ENCODE measurements at regions not wholly inside any gene's neighbourhood (a gene's known extent, or its start where the extent isn't known, plus 50 kb on each side); places are given as distances from the start of the nearest gene placed in this dataset.

- in situ Hi-C loops (cut with MboI; ENCODE audit: low pct_unique_long_range_greater_than_20kb, low sequenced_read_pairs, unreplicated experiment) = no loop called here
- TF ChIP-seq, protein P1, sequence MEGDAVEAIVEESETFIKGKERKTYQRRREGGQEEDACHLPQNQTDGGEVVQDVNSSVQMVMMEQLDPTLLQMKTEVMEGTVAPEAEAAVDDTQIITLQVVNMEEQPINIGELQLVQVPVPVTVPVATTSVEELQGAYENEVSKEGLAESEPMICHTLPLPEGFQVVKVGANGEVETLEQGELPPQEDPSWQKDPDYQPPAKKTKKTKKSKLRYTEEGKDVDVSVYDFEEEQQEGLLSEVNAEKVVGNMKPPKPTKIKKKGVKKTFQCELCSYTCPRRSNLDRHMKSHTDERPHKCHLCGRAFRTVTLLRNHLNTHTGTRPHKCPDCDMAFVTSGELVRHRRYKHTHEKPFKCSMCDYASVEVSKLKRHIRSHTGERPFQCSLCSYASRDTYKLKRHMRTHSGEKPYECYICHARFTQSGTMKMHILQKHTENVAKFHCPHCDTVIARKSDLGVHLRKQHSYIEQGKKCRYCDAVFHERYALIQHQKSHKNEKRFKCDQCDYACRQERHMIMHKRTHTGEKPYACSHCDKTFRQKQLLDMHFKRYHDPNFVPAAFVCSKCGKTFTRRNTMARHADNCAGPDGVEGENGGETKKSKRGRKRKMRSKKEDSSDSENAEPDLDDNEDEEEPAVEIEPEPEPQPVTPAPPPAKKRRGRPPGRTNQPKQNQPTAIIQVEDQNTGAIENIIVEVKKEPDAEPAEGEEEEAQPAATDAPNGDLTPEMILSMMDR (IDR thresholded peaks at IDR 0.05; ENCODE audit: extremely low read depth, insufficient read depth, missing control alignments) = no peak
- DNase-seq (ENCODE audit: low spot score) = no peak
Observed at GRCh38 chr13:110005563-110005962, 219.2 kb upstream of the IRS2 start.

GRCh38 chr13:110004814-110005213 lies 218.4 kb upstream of the IRS2 start:
- no peak for DNase-seq (ENCODE audit: low spot score)
- in situ Hi-C loops (cut with MboI; ENCODE audit: low pct_unique_long_range_greater_than_20kb, low sequenced_read_pairs, unreplicated experiment) = no loop called here
- TF ChIP-seq, protein P1 (IDR thresholded peaks at IDR 0.05; ENCODE audit: extremely low read depth, insufficient read depth, missing control alignments) = no peak

DNA sequence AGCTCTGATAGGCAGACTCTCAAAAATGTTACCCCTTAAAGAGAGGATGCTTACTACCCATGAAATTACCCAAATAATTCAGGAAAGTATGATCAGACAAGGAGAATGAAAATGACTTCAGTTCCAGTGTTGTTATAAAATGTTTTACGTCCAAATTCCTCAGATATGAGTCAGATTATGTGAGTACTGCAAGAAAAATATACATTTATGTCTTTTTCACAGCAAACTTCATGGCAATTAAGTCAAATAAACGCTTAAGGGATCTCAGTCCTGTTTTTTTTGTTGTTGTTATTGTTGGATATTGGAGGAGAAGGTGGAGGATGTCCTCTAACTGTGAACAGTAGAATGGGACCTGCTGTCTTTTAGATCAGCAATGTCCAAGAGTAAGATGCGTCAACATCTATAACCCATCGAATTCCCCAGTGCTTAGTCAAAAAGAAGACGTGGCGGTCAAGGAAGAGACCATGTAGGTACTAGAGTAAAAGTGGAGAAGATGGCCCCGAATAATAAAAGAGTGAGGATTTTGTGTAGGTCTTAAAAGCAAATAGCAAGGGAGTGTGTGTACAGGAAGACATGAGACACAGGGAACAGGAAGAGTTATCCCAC lies 215.4 kb upstream of the IRS2 start:
- in situ Hi-C loops (cut with MboI; ENCODE audit: low pct_unique_long_range_greater_than_20kb, low sequenced_read_pairs, unreplicated experiment) = no loop called here
- no peak for DNase-seq (ENCODE audit: low spot score)
- TF ChIP-seq, protein P1 (IDR thresholded peaks at IDR 0.05; ENCODE audit: extremely low read depth, insufficient read depth, missing control alignments) = no peak

DNA sequence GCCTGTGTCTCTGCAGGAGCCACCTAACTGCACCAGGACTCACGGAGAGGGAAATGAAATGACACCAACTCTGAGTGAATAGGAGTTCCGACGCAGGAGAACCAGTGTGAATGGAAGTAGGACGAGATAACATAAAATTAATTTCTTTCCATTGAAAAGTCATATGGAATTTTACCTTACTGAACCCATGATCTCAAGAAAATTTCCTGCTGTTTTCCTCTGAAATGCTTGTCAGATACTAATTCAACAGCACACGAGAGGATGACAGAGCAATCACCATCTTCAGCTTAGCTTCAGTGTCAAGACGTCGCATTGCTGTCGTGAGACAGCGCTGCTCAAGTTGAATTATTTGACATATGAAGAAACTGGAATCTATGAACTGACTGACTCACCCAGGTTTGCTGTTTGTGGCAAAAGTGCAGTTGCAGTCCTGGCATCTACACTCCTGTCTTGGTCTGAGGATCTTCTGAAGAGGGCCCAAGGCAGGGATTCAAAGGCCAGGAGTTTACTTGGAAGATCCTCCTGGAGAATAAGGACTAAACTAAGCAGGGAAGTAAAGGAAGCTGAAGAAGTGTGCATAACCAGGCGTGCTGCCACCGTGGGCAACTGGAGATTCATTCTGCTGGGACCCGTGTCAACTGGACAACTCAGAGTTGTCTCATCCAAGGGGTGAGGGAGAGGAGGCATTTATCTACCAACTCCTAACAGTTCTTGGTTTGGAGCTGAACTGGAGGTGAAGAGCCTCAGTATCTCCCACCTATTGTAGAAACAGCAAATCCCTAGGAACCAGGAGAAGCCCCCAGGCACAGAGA lies 214.4 kb upstream of the IRS2 start:
- in situ Hi-C loops (cut with MboI; ENCODE audit: low pct_unique_long_range_greater_than_20kb, low sequenced_read_pairs, unreplicated experiment) = no loop called here
- TF ChIP-seq, protein P1 (IDR thresholded peaks at IDR 0.05; ENCODE audit: extremely low read depth, insufficient read depth, missing control alignments) = no peak
- no peak for DNase-seq (ENCODE audit: low spot score)

DNA sequence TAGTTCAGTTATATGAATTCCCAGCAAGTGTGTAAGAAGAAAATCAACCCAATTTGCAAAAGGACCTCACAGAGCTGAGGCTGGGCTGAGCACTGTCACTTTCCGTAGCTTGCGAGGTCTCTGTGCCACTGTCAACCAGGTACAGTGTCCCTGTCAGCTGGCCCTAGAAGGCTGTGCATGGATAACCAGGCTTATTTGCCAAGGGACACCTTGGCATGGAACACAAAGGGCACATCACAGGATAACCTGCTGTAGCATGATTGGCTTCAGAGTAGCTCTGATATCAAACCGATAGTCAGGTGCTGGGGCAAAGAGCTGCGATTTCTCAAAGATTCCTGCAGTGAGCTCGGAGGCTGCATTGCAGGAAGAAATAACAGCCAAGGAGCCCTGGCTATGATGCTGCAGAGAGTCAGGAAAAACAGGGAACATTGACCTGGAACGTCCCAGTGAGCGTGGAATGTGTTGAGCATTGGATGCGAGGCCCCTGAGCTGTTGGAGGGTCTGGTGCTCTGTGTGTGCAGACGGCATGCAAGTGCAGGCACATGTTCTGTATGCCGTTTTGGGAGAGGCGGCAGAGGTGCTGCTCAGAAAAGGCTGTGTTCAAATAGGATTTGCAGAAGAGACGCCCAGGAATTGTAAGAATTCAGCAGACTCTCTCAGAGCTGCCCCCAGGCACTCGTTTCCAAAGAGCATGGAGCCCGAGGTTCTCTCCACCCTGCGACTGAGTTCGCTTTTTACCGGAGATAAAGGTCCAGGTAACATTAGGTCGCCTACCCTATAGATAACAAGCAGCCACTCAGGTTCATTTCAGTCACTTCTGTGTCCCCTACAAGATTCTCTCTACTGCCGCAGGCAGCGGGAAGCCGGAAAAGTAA lies 213.5 kb upstream of the IRS2 start:
- DNase-seq (ENCODE audit: low spot score) = no peak
- TF ChIP-seq, protein P1 (IDR thresholded peaks at IDR 0.05; ENCODE audit: extremely low read depth, insufficient read depth, missing control alignments) = no peak
- in situ Hi-C loops (cut with MboI; ENCODE audit: low pct_unique_long_range_greater_than_20kb, low sequenced_read_pairs, unreplicated experiment) = no loop called here

Data from GM13977 (cell line).